ENCODE measurements at regions not wholly inside any gene's neighbourhood (a gene's known extent, or its start where the extent isn't known, plus 50 kb on each side); places are given as distances from the start of the nearest gene placed in this dataset.

DNA sequence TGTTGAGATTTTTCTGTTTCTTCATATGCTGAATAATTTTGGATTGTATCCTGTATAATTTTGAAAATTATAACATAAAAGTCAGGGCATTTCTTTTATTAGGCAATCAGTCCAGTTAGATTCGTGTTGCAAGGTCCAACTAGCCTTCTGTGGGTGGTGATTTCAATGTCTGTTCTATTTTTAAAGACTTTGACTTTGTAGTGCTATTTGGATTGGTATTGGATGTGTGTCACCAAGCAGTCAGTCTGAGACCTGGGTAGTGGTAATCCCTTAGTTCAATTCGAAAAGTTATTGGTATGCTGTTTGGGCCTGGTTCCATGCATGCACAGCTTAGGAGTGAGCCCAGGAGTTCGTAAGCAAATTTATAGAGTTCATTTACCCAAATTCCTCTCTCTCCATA lies 82.2 kb downstream of the EPDR1 start:
- no peak for DNase-seq (ENCODE audit: low read depth in 4 of 4, low spot score in 3 of 4)

DNA sequence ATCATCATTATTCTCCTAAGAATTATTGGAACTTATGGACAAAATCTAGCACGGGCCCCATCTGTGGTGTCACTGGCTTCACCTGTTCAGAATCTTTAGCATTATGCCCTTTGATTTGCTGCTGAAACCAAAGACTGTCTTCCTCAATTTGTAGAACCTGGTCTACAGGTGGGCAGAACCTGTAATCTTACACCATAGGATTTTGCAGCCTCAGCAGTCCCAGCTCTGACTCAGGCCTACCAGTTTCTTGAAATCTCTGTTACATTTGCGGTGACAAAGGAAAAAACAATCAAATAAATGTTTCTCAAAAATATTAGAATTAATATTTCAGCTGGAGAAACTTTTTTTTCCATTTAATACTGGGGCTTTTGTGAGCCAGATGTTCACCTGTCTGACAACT lies 86.1 kb downstream of the EPDR1 start:
- no peak for DNase-seq (ENCODE audit: low read depth in 4 of 4, low spot score in 3 of 4)

DNA sequence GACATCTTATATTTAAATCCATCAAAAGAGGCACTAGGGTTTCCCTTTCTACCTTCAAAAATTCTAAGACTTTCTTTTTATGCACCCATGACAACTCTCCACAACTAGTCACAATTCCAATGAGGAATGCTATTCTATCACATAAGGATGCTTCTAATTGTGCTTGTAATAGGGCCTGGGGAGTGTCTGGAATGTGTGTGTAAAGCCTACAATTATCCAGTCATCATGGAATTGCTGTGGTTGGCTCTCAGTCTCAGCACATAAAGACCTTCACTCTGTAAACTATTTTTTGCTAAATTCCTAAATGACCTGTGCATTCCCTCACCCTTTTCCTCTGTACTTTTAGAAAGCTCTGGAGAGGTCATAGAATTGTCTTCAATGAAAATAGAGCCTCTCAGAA lies 86.7 kb downstream of the EPDR1 start:
- no peak for DNase-seq (ENCODE audit: low read depth in 4 of 4, low spot score in 3 of 4)

GRCh38 chr7:38013246-38013645 lies 92.8 kb downstream of the EPDR1 start:
- DNase-seq (ENCODE audit: low read depth in 4 of 4, low spot score in 3 of 4) = no peak

DNA sequence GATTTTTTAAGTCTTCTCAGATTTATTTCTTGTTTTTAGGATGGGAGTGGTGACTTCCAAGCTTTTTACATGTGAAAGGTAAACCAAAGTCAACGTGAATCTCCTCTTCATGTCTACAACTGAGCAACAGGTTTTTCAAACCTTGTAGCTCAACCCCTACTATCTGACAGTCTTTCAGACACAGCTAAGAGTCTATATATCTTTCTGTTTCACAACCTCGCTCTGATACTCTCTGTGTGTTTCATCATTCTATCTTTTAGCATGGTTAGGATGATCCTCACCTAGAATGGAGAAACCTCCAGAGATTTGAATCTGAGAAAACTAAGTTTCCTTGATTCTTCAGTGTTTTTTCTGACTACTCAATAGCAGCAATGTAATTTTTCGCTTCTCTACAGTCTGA lies 96.1 kb downstream of the EPDR1 start:
- no peak for DNase-seq (ENCODE audit: low read depth in 4 of 4, low spot score in 3 of 4)

DNA sequence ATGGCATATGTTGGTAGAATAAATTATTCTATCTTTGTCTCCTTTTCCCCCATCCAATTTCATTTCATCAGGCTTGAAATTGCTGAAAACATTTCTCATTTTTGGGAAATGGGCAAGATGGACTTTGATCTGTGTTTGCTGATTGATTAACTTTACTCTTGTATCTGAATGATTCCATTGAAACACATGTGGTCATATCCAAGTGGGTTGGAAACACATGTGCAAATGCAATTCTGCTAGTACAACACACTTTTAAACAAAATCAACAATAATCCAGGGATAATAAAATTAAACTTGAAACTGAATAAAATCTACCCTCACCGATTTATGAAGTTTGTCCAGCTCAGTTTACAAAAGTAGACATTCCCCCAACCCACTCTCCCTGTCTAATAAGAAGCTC lies 96.9 kb downstream of the EPDR1 start:
- DNase-seq (ENCODE audit: low read depth in 4 of 4, low spot score in 3 of 4) = no peak

- DNase-seq (ENCODE audit: low read depth in 4 of 4, low spot score in 3 of 4) = no peak
Measured at GRCh38 chr7:38020121-38020785, 99.8 kb downstream of the EPDR1 start.

DNA sequence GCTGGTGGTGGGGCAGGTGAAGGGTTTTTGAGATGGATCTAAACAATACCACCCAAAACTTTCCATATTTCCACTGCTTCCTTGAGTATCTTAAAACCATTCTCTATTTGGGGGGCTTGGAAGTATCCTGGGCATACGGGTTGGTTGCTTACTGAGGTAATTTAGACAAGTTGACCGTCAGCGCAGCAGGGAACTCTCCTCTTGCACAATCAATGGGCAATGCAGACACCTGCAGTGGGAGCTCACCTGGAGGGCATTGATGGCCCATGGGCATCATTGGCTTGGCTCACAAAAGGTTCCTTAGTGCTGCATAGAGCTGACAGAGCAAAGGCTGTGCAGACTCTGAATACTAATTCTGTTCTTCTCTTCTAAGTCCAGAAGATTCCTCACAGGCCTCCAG lies 101.5 kb downstream of the EPDR1 start:
- DNase-seq (ENCODE audit: low read depth in 4 of 4, low spot score in 3 of 4) = no peak

DNA sequence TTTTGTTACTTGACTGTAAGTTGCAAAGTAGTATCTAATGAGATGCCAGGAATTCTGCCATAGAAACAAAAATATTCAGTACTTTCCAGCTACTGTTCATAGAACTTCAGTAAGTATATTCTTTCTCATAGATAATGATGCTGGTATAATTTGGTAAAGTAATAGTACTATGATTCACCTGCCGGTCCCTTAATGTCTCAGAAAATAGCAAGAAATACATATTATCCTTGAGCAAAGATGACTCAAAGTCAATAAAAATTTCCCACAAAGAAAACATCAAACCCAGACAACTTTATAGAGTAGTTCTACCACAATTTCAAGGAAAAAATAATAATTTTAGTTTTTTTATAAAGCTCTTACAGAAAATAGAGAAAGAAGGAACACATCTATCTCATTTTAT lies 105.4 kb downstream of the EPDR1 start:
- no peak for DNase-seq (ENCODE audit: low read depth in 4 of 4, low spot score in 3 of 4)

DNA sequence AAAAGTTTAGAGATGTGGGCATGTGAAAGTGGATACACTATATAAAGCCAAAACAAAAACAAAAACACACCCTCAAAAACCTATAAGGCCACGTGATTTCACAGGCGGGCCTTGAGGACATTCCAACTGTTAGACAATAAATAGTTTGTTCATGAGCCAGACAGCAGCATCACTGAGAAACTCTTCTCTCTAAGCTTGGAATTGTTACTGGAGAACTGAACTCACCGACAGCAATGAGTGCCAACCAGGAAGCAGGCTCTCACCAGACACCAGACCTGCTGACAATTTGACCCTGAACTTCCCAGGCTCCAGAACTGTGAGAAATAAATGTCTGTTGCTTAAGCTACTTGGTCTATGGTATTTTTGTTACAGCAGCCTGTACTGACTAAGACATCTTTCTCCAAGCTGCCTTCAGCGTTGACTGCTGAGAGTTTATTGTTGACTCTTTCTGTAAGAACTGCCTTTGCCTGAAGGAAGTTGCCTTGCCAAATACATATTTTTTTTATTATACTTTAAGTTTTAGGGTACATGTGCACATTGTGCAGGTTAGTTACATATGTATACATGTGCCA lies 107.5 kb downstream of the EPDR1 start:
- DNase-seq (ENCODE audit: low read depth in 4 of 4, low spot score in 3 of 4) = no peak

DNA sequence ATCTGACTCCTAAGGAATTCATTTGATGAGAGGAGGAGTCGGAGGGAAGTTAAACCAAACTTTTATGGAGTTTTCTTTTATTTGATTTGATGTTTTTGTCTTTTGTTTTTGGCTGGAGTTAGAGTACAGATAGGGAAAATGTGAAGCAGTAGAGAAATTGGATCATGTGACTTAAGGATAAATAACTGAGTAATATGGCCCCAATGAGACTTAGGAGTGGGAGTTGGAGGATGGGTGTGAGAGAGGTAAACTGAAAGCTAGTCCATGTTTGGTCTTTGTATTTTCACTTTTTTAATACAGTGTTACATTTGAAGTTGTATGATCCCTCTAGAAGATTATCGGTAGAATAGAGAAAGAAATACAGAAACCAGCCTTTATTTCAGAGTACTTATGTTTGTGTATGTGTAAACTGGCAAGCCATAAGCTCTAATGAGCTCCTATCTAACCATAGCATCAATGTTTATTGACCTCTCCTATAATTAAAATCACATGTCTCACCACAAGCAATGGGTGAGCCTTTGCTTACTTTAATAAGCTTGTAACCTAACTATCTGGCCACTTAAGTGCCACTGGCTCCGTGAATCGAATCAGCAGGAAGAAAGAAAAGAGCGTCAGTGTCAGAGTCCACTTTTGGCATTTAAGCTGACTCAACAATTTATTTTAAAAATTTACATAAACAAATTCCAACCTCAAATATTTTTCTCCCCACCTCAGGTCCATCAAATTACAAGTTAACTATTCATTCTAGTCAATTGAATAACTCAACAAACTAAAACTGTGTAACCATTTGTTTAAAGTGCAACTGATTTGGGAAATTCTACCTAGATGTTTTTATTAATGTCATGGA lies 113.8 kb downstream of the EPDR1 start:
- DNase-seq (ENCODE audit: low read depth in 4 of 4, low spot score in 3 of 4) = no peak

- DNase-seq (ENCODE audit: low read depth in 4 of 4, low spot score in 3 of 4) = no peak
Measured at GRCh38 chr7:38040831-38041230, 120.4 kb downstream of the EPDR1 start.

DNA sequence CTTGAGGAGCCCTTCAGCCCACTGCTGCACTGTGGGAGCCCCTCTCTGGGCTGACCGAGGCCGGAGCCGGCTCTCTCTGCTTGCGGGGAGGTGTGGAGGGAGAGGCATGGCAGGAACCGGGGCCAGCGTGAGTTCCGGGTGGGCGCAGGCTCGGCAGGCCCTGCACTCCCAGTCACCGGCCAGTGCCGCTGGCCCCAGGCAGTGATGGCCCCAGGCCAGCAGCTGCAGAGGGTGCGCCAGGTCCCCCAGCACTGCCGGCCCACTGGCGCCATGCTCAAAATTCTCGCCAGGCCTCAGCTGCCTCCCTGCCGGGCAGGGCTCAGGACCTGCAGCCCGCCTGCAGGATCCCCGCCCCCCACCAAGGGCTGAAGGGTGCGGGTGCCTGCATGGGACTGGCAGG lies 128.4 kb upstream of the STARD3NL start:
- no peak for DNase-seq (ENCODE audit: low read depth in 4 of 4, low spot score in 3 of 4)

- no peak for DNase-seq (ENCODE audit: low read depth in 4 of 4, low spot score in 3 of 4)
Measured at GRCh38 chr7:38051311-38051710, 126.7 kb upstream of the STARD3NL start.

- DNase-seq (ENCODE audit: low read depth in 4 of 4, low spot score in 3 of 4) = no peak
Measured at GRCh38 chr7:38051786-38052185, 126.3 kb upstream of the STARD3NL start.

- DNase-seq (ENCODE audit: low read depth in 4 of 4, low spot score in 3 of 4) = no peak
Measured at GRCh38 chr7:38052786-38053185, 125.3 kb upstream of the STARD3NL start.

DNA sequence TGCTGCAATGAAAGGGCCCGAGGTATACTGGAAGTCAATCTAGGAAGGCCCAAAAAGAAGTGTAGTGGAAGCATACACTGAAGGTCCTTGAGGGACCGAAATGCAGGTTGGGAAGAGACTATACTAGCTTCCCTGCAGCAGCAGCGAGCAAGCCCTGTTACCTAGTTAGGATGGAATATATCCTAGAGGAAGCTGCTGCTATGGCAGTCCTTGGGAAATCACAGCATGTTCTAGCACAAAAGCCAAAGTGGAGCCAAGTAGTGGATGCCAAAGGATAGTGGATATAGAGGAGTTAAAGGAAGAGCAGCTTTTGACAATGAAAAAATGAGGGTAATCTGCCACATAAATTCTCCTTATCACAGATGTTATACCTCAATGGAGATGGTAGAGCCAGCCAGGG lies 123.8 kb upstream of the STARD3NL start:
- no peak for DNase-seq (ENCODE audit: low read depth in 4 of 4, low spot score in 3 of 4)

- no peak for DNase-seq (ENCODE audit: low read depth in 4 of 4, low spot score in 3 of 4)
Measured at GRCh38 chr7:38057829-38058228, 120.2 kb upstream of the STARD3NL start.

- no peak for DNase-seq (ENCODE audit: low read depth in 4 of 4, low spot score in 3 of 4)
Measured at GRCh38 chr7:38060116-38060515, 117.9 kb upstream of the STARD3NL start.

DNA sequence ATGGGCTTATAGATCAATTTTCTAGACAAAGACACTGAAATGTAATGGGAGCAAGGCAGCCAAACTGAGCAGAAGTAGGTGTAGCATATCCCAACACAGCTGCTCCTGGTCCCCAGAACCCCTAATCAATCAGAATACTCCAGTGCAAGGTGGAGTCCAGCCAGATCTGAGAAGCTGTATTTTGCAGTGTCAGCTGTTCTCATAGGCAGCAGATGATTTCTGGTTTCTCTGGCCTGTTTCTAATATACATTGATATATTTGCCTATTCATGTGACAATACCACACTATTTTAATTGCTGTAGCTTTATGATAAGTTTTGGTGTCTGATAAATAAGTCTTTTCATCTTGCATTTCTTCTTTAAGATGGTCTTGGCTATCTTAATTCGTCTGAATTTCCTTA lies 117.4 kb upstream of the STARD3NL start:
- DNase-seq (ENCODE audit: low read depth in 4 of 4, low spot score in 3 of 4) = no peak

DNA sequence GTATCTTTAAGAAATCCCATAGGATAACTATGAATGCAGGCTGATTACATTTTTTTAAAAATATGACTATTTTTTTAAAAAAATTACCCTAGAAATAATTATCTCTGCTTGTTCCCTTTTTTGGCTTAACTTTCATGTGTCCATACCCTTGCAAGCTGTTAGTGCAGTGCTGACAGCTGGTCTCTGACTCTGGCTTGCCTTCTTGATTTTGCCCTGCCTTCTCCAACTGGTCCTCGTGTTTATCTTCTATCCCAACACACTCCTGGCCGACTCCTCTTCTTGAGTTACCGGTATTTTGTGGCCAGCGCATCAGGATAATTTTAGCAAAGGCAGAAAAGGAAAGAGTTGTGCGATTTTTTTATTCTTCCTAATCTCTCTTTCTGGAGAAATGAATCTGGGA lies 111.7 kb upstream of the STARD3NL start:
- no peak for DNase-seq (ENCODE audit: low read depth in 4 of 4, low spot score in 3 of 4)

DNA sequence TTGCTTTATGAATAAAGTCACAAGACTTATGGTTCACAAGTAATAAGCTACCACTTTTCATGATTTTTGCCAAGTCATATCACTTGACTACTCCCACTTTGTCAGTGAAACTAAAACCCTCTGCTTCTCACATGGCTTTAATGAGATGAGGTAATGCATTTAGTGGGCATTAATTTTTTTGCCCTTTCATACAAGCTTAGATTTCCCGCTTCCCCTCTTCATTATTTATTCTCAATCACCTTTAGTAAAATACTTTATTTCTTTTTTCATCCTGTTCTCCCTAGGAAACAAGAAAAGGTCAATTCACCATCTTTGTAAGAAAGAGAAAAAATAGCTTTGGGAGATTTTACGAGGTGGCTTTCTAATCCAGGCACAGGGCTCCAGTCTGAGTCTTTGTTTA lies 109.6 kb upstream of the STARD3NL start:
- DNase-seq (ENCODE audit: low read depth in 4 of 4, low spot score in 3 of 4) = no peak
